DOHH2 (cell line): ENCODE measurements at regions not wholly inside any gene's neighbourhood (a gene's known extent, or its start where the extent isn't known, plus 50 kb on each side); places are given as distances from the start of the nearest gene placed in this dataset.

Source experiments
- H3F3A ChIP-seq: fragments of 200-600 bp; sonication (generic), shearing (Covaris generic); 2 replicates; pipeline ENCODE4 v1.6.0; 2016; ENCODE audit warnings: antibody characterized with exemption, mild to moderate bottlenecking; ENCODE audit not compliant: control insufficient read depth, insufficient read depth
- H3K27ac ChIP-seq: fragments of 200-600 bp; sonication (generic); 2 replicates; pipeline ENCODE4 v1.5.1; 2014; ENCODE audit warnings: low read depth, mild to moderate bottlenecking, low read length, moderate library complexity
- H3K27me3 ChIP-seq: fragments of 200-600 bp; sonication (generic); 2 replicates; pipeline ENCODE4 v1.6.1; 2014; ENCODE audit warnings: mild to moderate bottlenecking, low read length, mixed read lengths; ENCODE audit not compliant: control insufficient read depth
- H3K36me3 ChIP-seq: fragments of 200-600 bp; sonication (generic); 2 replicates; pipeline ENCODE4 v1.6.1; 2014; ENCODE audit warnings: mild to moderate bottlenecking, low read length, moderate library complexity, mixed read lengths; ENCODE audit not compliant: control insufficient read depth
- H3K4me1 ChIP-seq: fragments of 200-600 bp; sonication (generic); 2 replicates; pipeline ENCODE4 v1.6.1; 2014; ENCODE audit warnings: mild to moderate bottlenecking, low read length, mixed read lengths; ENCODE audit not compliant: control insufficient read depth
- H3K4me2 ChIP-seq: fragments of 200-600 bp; sonication (generic); 2 replicates; pipeline ENCODE4 v1.6.0; 2014; ENCODE audit warnings: mild to moderate bottlenecking, low read length, moderate library complexity
- H3K4me3 ChIP-seq: fragments of 200-600 bp; sonication (generic); 2 replicates; pipeline ENCODE4 v1.5.1; 2014; ENCODE audit warnings: mild to moderate bottlenecking, low read length, mixed read lengths
- H3K79me2 ChIP-seq: fragments of 200-600 bp; sonication (generic); 2 replicates; pipeline ENCODE4 v1.6.1; 2014; ENCODE audit warnings: mild to moderate bottlenecking, low read length, mixed read lengths; ENCODE audit not compliant: control insufficient read depth
- H3K9me2 ChIP-seq: fragments of 200-600 bp; sonication (generic); replicated peaks from 2 replicates; pipeline ENCODE4 v1.6.1; 2014; ENCODE audit warnings: mild to moderate bottlenecking, low read length, mixed read lengths; ENCODE audit not compliant: control insufficient read depth
- H3K9me3 ChIP-seq: fragments of 200-600 bp; sonication (generic); 2 replicates; pipeline ENCODE4 v1.6.1; 2014; ENCODE audit warnings: antibody characterized with exemption, low read length, mixed read lengths; ENCODE audit not compliant: control insufficient read depth, insufficient read depth
- H4K20me1 ChIP-seq: fragments of 200-600 bp; sonication (generic); 2 replicates; pipeline ENCODE4 v1.6.0; 2014; ENCODE audit warnings: low read depth, mild to moderate bottlenecking, antibody characterized with exemption, low read length, moderate library complexity; ENCODE audit not compliant: control insufficient read depth, insufficient read depth
- EZH2phosphoT487 ChIP-seq: fragments of 200-600 bp; sonication (generic); IDR thresholded peaks from 2 replicates; pipeline ENCODE4 v1.6.1; 2017; ENCODE audit warnings: borderline replicate concordance, mild to moderate bottlenecking, antibody characterized with exemption, low read length, moderate library complexity, mixed read lengths
- TF ChIP-seq, protein P1 (sequence below): fragments of 200-600 bp; sonication (generic); IDR thresholded peaks from one replicate; pipeline ENCODE4 v1.5.1; 2014; ENCODE audit warnings: antibody characterized with exemption, mild to moderate bottlenecking, low read depth, low read length; ENCODE audit not compliant: poor library complexity, severe bottlenecking

DNA sequence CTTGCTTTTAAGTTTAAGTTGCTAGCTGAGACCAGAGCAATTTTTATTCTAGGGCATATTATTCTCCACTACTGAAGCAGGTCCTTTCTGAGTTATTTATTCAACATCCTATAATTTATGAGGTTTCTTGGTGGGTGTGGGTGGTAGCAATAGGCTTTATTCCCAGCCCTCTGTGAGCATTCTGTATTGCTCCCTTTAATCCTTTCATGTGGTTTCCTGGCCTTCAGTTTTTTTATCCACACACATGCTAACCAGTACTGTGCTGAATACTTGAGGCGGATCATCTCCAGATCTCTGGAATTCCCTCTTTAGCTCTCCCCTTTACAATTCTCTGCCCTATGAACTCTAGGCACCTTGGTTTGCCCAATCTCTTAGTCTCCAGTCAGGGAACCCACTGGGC is 91.8 kb upstream of the GLRA1 start:
- H3K4me3 ChIP-seq, result no peak overlapping the region

DNA sequence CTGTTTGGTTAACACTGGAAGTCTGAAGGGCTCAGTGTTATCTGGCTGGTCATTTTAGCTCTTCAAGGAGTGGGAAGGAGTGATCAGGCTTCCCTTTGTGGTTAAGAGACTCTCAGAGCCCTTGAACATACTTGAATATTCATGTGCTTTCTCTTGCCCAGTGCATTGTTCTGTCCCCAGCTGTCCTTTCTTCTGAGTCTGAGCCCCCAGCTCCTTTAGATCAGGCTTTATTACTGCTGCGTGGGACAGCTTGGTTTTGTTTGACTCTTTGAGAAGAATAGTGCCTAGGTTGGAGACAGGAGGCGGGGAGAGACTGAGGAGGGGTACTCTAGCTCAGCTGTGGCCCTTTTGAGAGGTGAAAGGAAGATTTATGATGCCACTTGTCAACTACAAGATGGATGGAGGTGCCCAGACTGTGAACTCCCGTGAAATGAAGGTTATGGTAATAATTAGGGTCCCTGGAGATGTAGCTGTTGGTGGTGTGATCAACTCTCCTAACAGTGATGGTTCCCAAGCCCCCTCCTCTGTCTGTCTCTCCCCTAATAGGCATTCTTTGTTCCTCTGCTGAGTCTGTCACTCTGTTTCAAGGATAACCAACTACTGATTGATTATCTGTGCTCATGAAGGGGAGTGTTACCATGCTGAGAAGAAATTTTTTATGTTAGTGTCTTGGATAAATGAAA is 83.1 kb upstream of the GLRA1 start:
- Histone ChIP-seq H3K36me3 (no peaks in the 10 kb centered on the region), H3K4me3 (no peak overlapping the region), H3K4me1 (no peaks in the 10 kb centered on the region), H3K4me2 (no peak overlapping the region), H3K27me3 (0 out of 2 replicates have a peak, but pooled peaks cover 3% of the 10 kb centered on the region), H3K9me2 (no peaks in the 10 kb centered on the region), H3K27ac (no peak overlapping the region), H3F3A (no peaks in the 10 kb centered on the region), H3K9me3 (no peaks in the 10 kb centered on the region), H3K79me2 (no peaks in the 10 kb centered on the region), H4K20me1 (no peaks in the 10 kb centered on the region)
- TF ChIP-seq, protein P1, sequence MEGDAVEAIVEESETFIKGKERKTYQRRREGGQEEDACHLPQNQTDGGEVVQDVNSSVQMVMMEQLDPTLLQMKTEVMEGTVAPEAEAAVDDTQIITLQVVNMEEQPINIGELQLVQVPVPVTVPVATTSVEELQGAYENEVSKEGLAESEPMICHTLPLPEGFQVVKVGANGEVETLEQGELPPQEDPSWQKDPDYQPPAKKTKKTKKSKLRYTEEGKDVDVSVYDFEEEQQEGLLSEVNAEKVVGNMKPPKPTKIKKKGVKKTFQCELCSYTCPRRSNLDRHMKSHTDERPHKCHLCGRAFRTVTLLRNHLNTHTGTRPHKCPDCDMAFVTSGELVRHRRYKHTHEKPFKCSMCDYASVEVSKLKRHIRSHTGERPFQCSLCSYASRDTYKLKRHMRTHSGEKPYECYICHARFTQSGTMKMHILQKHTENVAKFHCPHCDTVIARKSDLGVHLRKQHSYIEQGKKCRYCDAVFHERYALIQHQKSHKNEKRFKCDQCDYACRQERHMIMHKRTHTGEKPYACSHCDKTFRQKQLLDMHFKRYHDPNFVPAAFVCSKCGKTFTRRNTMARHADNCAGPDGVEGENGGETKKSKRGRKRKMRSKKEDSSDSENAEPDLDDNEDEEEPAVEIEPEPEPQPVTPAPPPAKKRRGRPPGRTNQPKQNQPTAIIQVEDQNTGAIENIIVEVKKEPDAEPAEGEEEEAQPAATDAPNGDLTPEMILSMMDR, result no peak
- no peak for TF ChIP-seq EZH2phosphoT487

More for the DNA sequence above, 91.8 kb upstream of the GLRA1 start:
- Histone ChIP-seq H3F3A (no peaks in the 10 kb centered on the region), H3K27me3 (no peaks in the 10 kb centered on the region), H3K9me3 (no peaks in the 10 kb centered on the region), H3K79me2 (no peaks in the 10 kb centered on the region), H3K4me2 (no peak overlapping the region), H3K9me2 (no peaks in the 10 kb centered on the region), H4K20me1 (no peaks in the 10 kb centered on the region), H3K36me3 (no peaks in the 10 kb centered on the region), H3K27ac (no peak overlapping the region), H3K4me1 (no peaks in the 10 kb centered on the region)
- TF ChIP-seq, protein P1, result no peak
- no peak for TF ChIP-seq EZH2phosphoT487

DNA sequence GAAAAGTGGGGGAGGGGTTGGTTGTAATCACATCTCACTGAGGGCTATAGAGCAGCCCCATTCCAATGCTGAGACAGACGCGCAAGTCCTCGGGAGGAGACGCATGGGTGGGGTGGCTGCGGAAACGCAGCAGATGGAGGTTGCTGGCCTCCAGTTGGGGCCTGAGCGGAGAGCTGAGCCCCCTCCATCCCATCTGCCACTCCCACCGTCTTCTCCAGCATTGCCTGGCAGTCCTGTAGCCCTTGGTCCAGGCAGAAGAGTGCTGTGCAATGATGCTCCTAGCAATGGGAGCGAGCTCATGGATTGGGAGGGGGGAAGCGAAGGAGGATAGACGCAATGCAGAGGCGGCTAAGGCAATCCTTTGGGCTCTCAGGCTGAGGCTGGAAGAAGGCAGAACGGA is 79.4 kb upstream of the GLRA1 start:
- no peaks in the 10 kb centered on the region for H3F3A ChIP-seq

More for the DNA sequence above, 79.4 kb upstream of the GLRA1 start:
- no peaks in the 10 kb centered on the region for H3K9me2 ChIP-seq
- H3K27me3 ChIP-seq, result 0 out of 2 replicates have a peak, but pooled peaks cover 3% of the 10 kb centered on the region
- H3K4me1 ChIP-seq, result no peaks in the 10 kb centered on the region
- H3K27ac ChIP-seq, result no peak overlapping the region
- no peaks in the 10 kb centered on the region for H3K36me3 ChIP-seq
- TF ChIP-seq, protein P1, result no peak
- no peak for TF ChIP-seq EZH2phosphoT487
- H3K4me2 ChIP-seq, result no peak overlapping the region
- H4K20me1 ChIP-seq, result no peaks in the 10 kb centered on the region
- no peaks in the 10 kb centered on the region for H3K79me2 ChIP-seq
- no peak overlapping the region for H3K4me3 ChIP-seq
- H3K9me3 ChIP-seq, result no peaks in the 10 kb centered on the region
